PC-3 (cell line): ENCODE measurements at regions not wholly inside any gene's neighbourhood (a gene's known extent, or its start where the extent isn't known, plus 50 kb on each side); places are given as distances from the start of the nearest gene placed in this dataset.

ENCODE experiments used
- ATAC-seq: fragments of 200-7000 bp; cut with Tn5 transposase; 2 replicates; pipeline ENCODE4 v1.9.1; 2020; ENCODE audit warnings: mild to moderate bottlenecking, moderate library complexity
- BruUV-seq: library from RNA; stranded (reverse); fragments of 400-500 nt; replicated peaks from 2 replicates; lab custom pipeline; 2021; lab: Mats Ljungman, UMichigan
- CTCF ChIA-PET: fragments of 300-600 bp; sonication (Branson Sonifier 250); formaldehyde crosslinking; loops from one replicate; lab custom pipeline; 2022; ENCODE audit warnings: antibody characterized with exemption; lab: Charles Lee
- POLR2A ChIA-PET: fragments of 300-600 bp; sonication (Branson Sonifier 250); formaldehyde crosslinking; loops from one replicate; lab custom pipeline; 2022; ENCODE audit warnings: antibody characterized with exemption; ENCODE audit not compliant: unreplicated experiment; lab: Charles Lee
- DNase-seq: peaks from one replicate; pipeline ENCODE4 v3.0.0-alpha.2; 2015
- H2AFZ ChIP-seq: fragments of 300-600 bp; sonication (generic); 2 replicates; pipeline ENCODE4 v1.6.0; 2016; ENCODE audit warnings: antibody characterized with exemption, low read length
- H3F3A ChIP-seq: fragments of 300-600 bp; sonication (generic); one replicate; pipeline ENCODE4 v1.6.0; 2017; ENCODE audit warnings: antibody characterized with exemption, low read length, control low read depth, mild to moderate bottlenecking; ENCODE audit not compliant: unreplicated experiment
- H3K27ac ChIP-seq: fragments of 300-600 bp; sonication (generic); 2 replicates; pipeline ENCODE4 v1.5.1; 2016; ENCODE audit warnings: mild to moderate bottlenecking, low read length
- H3K27me3 ChIP-seq: fragments of 300-600 bp; sonication (generic); 2 replicates; pipeline ENCODE4 v1.6.1; 2016; ENCODE audit warnings: low read length, mixed read lengths
- H3K36me3 ChIP-seq: fragments of 300-600 bp; sonication (generic); 2 replicates; pipeline ENCODE4 v1.6.1; 2016; ENCODE audit warnings: low read depth, mixed run types, low read length, mixed read lengths
- H3K4me1 ChIP-seq: fragments of 300-600 bp; sonication (generic); 2 replicates; pipeline ENCODE4 v1.5.1; 2016; ENCODE audit warnings: low read length; ENCODE audit not compliant: insufficient read depth
- H3K4me2 ChIP-seq: fragments of 300-600 bp; sonication (generic); 2 replicates; pipeline ENCODE4 v1.6.0; 2016; ENCODE audit warnings: low read length
- H3K4me3 ChIP-seq: fragments of 300-600 bp; sonication (generic); 2 replicates; pipeline ENCODE4 v1.5.1; 2016; ENCODE audit warnings: mild to moderate bottlenecking, low read length, mixed read lengths
- H3K79me2 ChIP-seq: fragments of 300-600 bp; sonication (generic); 2 replicates; pipeline ENCODE4 v1.6.1; 2017; ENCODE audit warnings: low read length, mixed read lengths
- H3K9ac ChIP-seq: fragments of 300-600 bp; sonication (generic); 2 replicates; pipeline ENCODE4 v1.6.0; 2016; ENCODE audit warnings: mild to moderate bottlenecking, low read length
- H3K9me2 ChIP-seq: fragments of 300-600 bp; sonication (generic); replicated peaks from 2 replicates; pipeline ENCODE4 v1.6.1; 2016; ENCODE audit warnings: mixed run types, low read length, mixed read lengths
- H3K9me3 ChIP-seq: fragments of 300-600 bp; sonication (generic); 2 replicates; pipeline ENCODE4 v1.6.1; 2016; ENCODE audit warnings: low read length, mixed read lengths
- H4K20me1 ChIP-seq: fragments of 300-600 bp; sonication (generic); 2 replicates; pipeline ENCODE4 v1.6.1; 2016; ENCODE audit warnings: low read length, mixed read lengths
- CTCF ChIP-seq: fragments of 300-600 bp; sonication (generic); conservative IDR thresholded peaks from 2 replicates; pipeline ENCODE4 v1.5.1; 2017; ENCODE audit warnings: antibody characterized with exemption, low read depth, mild to moderate bottlenecking, low read length
- EZH2 ChIP-seq: fragments of 300-600 bp; sonication (generic); IDR thresholded peaks from one replicate; pipeline ENCODE4 v1.6.1; 2017; ENCODE audit warnings: antibody characterized with exemption, mild to moderate bottlenecking, low read length; ENCODE audit not compliant: unreplicated experiment
- EZH2phosphoT487 ChIP-seq: fragments of 300-600 bp; sonication (generic); IDR thresholded peaks from 2 replicates; pipeline ENCODE4 v1.6.1; 2018; ENCODE audit warnings: mild to moderate bottlenecking, antibody characterized with exemption, low read length, borderline replicate concordance
- intact Hi-C: fragments of 100-400 bp; cut with micrococcal nuclease; formaldehyde crosslinking; loops from 2 replicates; pipeline ENCODE4 v1.9.0; 2023

- intact Hi-C loops, result no loop called here
- no peak overlapping the region for H3K27ac ChIP-seq
- peak; percentile 18 for DNase-seq
- H4K20me1 ChIP-seq, result no peaks in the 10 kb centered on the region
- ChIA-PET CTCF (no interaction called here), POLR2A (interaction anchor here (0.7 kb wide), 1 partner anchor 13 kb away, joined by 4 read pairs; no protein-coding TSS in a partner anchor)
- peaks cover 10% of the 10 kb centered on the region; the same call in 1 of the 2 replicates for H3K9me3 ChIP-seq
- BruUV-seq, result no TSS peak
- no peak for ATAC-seq
- no peak overlapping the region for H3K4me3 ChIP-seq
- no peak for TF ChIP-seq CTCF
- TF ChIP-seq EZH2phosphoT487, result no peak
- no peak for TF ChIP-seq EZH2
- no peak overlapping the region for H3K9ac ChIP-seq
- no peaks in the 10 kb centered on the region for H3K36me3 ChIP-seq
- H3K79me2 ChIP-seq, result no peaks in the 10 kb centered on the region
- no peaks in the 10 kb centered on the region for H3K4me1 ChIP-seq
- H3F3A ChIP-seq, result no peaks in the 10 kb centered on the region
- H3K9me2 ChIP-seq, result no peaks in the 10 kb centered on the region
- H3K4me2 ChIP-seq, result no peak overlapping the region
- no peak overlapping the region for H2AFZ ChIP-seq
- no peaks in the 10 kb centered on the region for H3K27me3 ChIP-seq
These were observed 117.4 kb upstream of the GDNF start for GRCh38 chr5:37957218-37957617.

- H3K4me1 ChIP-seq, result no peaks in the 10 kb centered on the region
- ATAC-seq (no peak), DNase-seq (peak; percentile 11)
- H3K79me2 ChIP-seq, result no peaks in the 10 kb centered on the region
- intact Hi-C loops, result no loop called here
- no peak overlapping the region for H3K9ac ChIP-seq
- peaks cover 10% of the 10 kb centered on the region; the same call in 1 of the 2 replicates for H3K9me3 ChIP-seq
- TF ChIP-seq EZH2phosphoT487 (no peak), CTCF (no peak), EZH2 (no peak)
- no peak overlapping the region for H3K4me3 ChIP-seq
- BruUV-seq, result no TSS peak
- CTCF ChIA-PET, result interaction anchor here (0.6 kb wide), 1 partner anchor 1203 kb away, joined by 3 read pairs; no protein-coding TSS in a partner anchor
- H4K20me1 ChIP-seq, result no peaks in the 10 kb centered on the region
- H3K36me3 ChIP-seq, result no peaks in the 10 kb centered on the region
- POLR2A ChIA-PET, result no interaction called here
- H3K27me3 ChIP-seq, result no peaks in the 10 kb centered on the region
- H3F3A ChIP-seq, result no peaks in the 10 kb centered on the region
- no peaks in the 10 kb centered on the region for H3K9me2 ChIP-seq
- no peak overlapping the region for H3K27ac ChIP-seq
- no peak overlapping the region for H3K4me2 ChIP-seq
- no peak overlapping the region for H2AFZ ChIP-seq
These were observed 115.9 kb upstream of the GDNF start for GRCh38 chr5:37955748-37956147.

- Histone ChIP-seq H3K27ac (no peak overlapping the region), H4K20me1 (no peaks in the 10 kb centered on the region), H3K4me1 (no peaks in the 10 kb centered on the region; the same call in 1 of the 2 replicates), H3F3A (no peaks in the 10 kb centered on the region), H3K36me3 (no peaks in the 10 kb centered on the region), H3K9ac (no peak overlapping the region), H3K9me3 (peaks cover 10% of the 10 kb centered on the region; the same call in 1 of the 2 replicates), H3K4me2 (no peak overlapping the region), H3K4me3 (no peak overlapping the region), H3K79me2 (no peaks in the 10 kb centered on the region), H3K9me2 (no peaks in the 10 kb centered on the region), H2AFZ (no peak overlapping the region), H3K27me3 (no peaks in the 10 kb centered on the region)
- no peak for TF ChIP-seq EZH2phosphoT487
- no peak for TF ChIP-seq EZH2
- TF ChIP-seq CTCF, result no peak
- DNase-seq (no peak), ATAC-seq (no peak)
- BruUV-seq, result no TSS peak
- intact Hi-C loops, result no loop called here
- CTCF ChIA-PET, result no interaction called here
- POLR2A ChIA-PET, result no interaction called here
These were observed 114.7 kb upstream of the GDNF start for GRCh38 chr5:37954561-37954960.
